Gastrocnemius medialis (tissue), 4 donors: ENCODE measurements at regions not wholly inside any gene's neighbourhood (a gene's known extent, or its start where the extent isn't known, plus 50 kb on each side); places are given as distances from the start of the nearest gene placed in this dataset.

Experiments
- ATAC-seq, 2 donors: fragments of 150-250 bp; one replicate each; pipeline ENCODE4 v1.9.1; 2016
- DNase-seq, 2 donors: peaks; one replicate each; pipeline ENCODE4 v3.0.0-alpha.2; 2019
- H3K27ac ChIP-seq, 4 donors: fragments of 200-600 bp; sonication (generic); 1 replicate in 1 of 4; 2 replicates in 3 of 4; pipeline ENCODE4 v1.5.1; 2016 to 2018; ENCODE audit warnings: mild to moderate bottlenecking in 2 of 4, moderate library complexity in 1 of 4
- H3K27me3 ChIP-seq, 3 donors: fragments of 200-600 bp; sonication (generic) in 2 of 3; 1 replicate in 1 of 3; 2 replicates in 2 of 3; pipeline versions ENCODE4 v1.5.1 to v1.6.0; 2016 to 2019; ENCODE audit warnings: mild to moderate bottlenecking in 1 of 3, moderate library complexity in 1 of 3
- H3K36me3 ChIP-seq, 2 donors: fragments of 200-600 bp; sonication (generic) in 1 of 2; one replicate each; pipeline ENCODE4 v1.5.1; 2017 to 2018
- H3K4me1 ChIP-seq, 2 donors: fragments of 200-600 bp; sonication (generic) in 1 of 2; one replicate each; pipeline ENCODE4 v1.5.1; 2016 to 2017; ENCODE audit warnings: mild to moderate bottlenecking in 2 of 2
- H3K4me3 ChIP-seq, 4 donors: fragments of 200-600 bp; sonication (generic) in 3 of 4; 1 replicate in 1 of 4; 2 replicates in 3 of 4; pipeline ENCODE4 v1.5.1; 2016 to 2019; ENCODE audit warnings: mild to moderate bottlenecking in 2 of 4
- H3K9me3 ChIP-seq, 3 donors: fragments of 200-600 bp; sonication (generic) in 2 of 3; 1 replicate in 1 of 3; 2 replicates in 2 of 3; pipeline ENCODE4 v1.5.1; 2016 to 2019
- CTCF ChIP-seq, 5 experiments: fragments of 450-650 bp in 3 of 5; fragments of 200-600 bp in 2 of 5; sonication (generic) in 2 of 5; IDR thresholded peaks in 4 of 5; conservative IDR thresholded peaks in 1 of 5; 1 replicate in 4 of 5; 2 replicates in 1 of 5; pipeline ENCODE4 v1.5.1; 2016 to 2019; ENCODE audit warnings: antibody characterized with exemption in 5 of 5, mild to moderate bottlenecking in 3 of 5, moderate library complexity in 3 of 5
- POLR2A ChIP-seq, 2 donors: fragments of 450-650 bp; IDR thresholded peaks; one replicate each; pipeline ENCODE4 v1.6.1; 2017; ENCODE audit warnings: antibody characterized with exemption in 2 of 2, mild to moderate bottlenecking in 2 of 2, moderate library complexity in 2 of 2
- in situ Hi-C, 4 donors: fragments of 200-750 bp; cut with MboI; loops; one replicate each; pipeline versions ENCODE4 v1.15.0 to v1.8.0; 2017; ENCODE audit warnings: low sequenced_read_pairs in 4 of 4
- intact Hi-C: fragments of 100-400 bp; cut with DNase I; formaldehyde crosslinking; loops from one replicate; pipeline ENCODE4 v1.15.1; 2023; ENCODE audit warnings: low total_unique reads

- Histone ChIP-seq H3K27me3 (no peaks in the 10 kb centered on the region), H3K36me3 (no peaks in the 10 kb centered on the region), H3K4me3 (no peak overlapping the region), H3K9me3 (no peaks in the 10 kb centered on the region), H3K27ac (no peak overlapping the region), H3K4me1 (no peaks in the 10 kb centered on the region)
- no peak for TF ChIP-seq CTCF (IDR thresholded peaks at IDR 0.05 in 4 of 5, conservative IDR thresholded peaks at IDR 0.05 in 1 of 5)
- no peak for TF ChIP-seq POLR2A (IDR thresholded peaks at IDR 0.05)
- no peak for DNase-seq
- ATAC-seq = no peak
- intact Hi-C loops = loop anchor here (10.0 kb wide), 1 partner anchor 206 kb away; no protein-coding TSS in a partner anchor
- in situ Hi-C loops = loop anchor here in 2 of 4 donors (10.0 kb wide), 3 partner anchors 126 to 546 kb away; no protein-coding TSS in a partner anchor
Measured at GRCh38 chr15:85298366-85298765, 82.0 kb upstream of the AKAP13 start.

- Histone ChIP-seq H3K27me3 (no peaks in the 10 kb centered on the region), H3K27ac (no peak overlapping the region), H3K36me3 (no peaks in the 10 kb centered on the region), H3K9me3 (no peaks in the 10 kb centered on the region), H3K4me3 (no peak overlapping the region), H3K4me1 (no peaks in the 10 kb centered on the region)
- no peak for TF ChIP-seq POLR2A (IDR thresholded peaks at IDR 0.05)
- no peak for TF ChIP-seq CTCF (IDR thresholded peaks at IDR 0.05 in 4 of 5, conservative IDR thresholded peaks at IDR 0.05 in 1 of 5)
- DNase-seq (no peak), ATAC-seq (no peak)
- in situ Hi-C loops (loop anchor here in 2 of 4 donors (10.0 kb wide), 3 partner anchors 126 to 546 kb away; no protein-coding TSS in a partner anchor), intact Hi-C loops (loop anchor here (10.0 kb wide), 1 partner anchor 206 kb away; no protein-coding TSS in a partner anchor)
Measured at GRCh38 chr15:85298941-85299340, 81.5 kb upstream of the AKAP13 start.

GRCh38 chr15:85302271-85302670 is 78.1 kb upstream of the AKAP13 start:
- ATAC-seq = no peak
- no peak for DNase-seq
- no peaks in the 10 kb centered on the region for H3K27me3 ChIP-seq
- H3K9me3 ChIP-seq = no peaks in the 10 kb centered on the region
- no peaks in the 10 kb centered on the region for H3K4me1 ChIP-seq
- no peak for TF ChIP-seq CTCF (IDR thresholded peaks at IDR 0.05 in 4 of 5, conservative IDR thresholded peaks at IDR 0.05 in 1 of 5)
- TF ChIP-seq POLR2A (IDR thresholded peaks at IDR 0.05) = no peak
- no peak overlapping the region for H3K4me3 ChIP-seq
- H3K27ac ChIP-seq = no peak overlapping the region
- no peaks in the 10 kb centered on the region for H3K36me3 ChIP-seq
- intact Hi-C loops = no loop called here
- in situ Hi-C loops = loop anchor here in 1 of 4 donors (10.0 kb wide), 1 partner anchor 533 kb away; no protein-coding TSS in a partner anchor

DNA sequence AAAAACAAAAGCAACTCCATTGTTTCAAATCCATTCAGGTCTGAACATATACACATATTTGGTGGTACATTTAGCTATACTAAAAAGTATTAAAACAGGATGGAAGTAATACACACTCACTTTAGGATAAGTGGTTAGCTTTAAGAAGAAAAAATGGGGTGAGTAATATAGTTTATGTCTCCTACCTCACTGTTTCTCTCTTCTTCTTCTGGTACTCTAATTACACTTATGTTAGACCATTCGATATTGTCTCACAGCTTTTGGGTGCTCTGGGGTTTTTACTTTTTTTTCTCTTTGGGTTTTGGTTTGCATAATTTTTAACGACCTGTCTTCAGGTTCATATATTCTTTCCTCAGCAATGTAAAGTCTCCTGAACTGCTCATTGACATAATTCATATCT is 75.4 kb upstream of the AKAP13 start:
- Histone ChIP-seq H3K9me3 (no peaks in the 10 kb centered on the region), H3K36me3 (no peaks in the 10 kb centered on the region), H3K27ac (no peak overlapping the region), H3K4me3 (no peak overlapping the region), H3K27me3 (no peaks in the 10 kb centered on the region), H3K4me1 (no peaks in the 10 kb centered on the region)
- ATAC-seq (no peak), DNase-seq (no peak)
- in situ Hi-C loops = loop anchor here in 1 of 4 donors (10.0 kb wide), 1 partner anchor 530 kb away; no protein-coding TSS in a partner anchor
- TF ChIP-seq CTCF (IDR thresholded peaks at IDR 0.05 in 4 of 5, conservative IDR thresholded peaks at IDR 0.05 in 1 of 5) (no peak), POLR2A (IDR thresholded peaks at IDR 0.05) (no peak)
- intact Hi-C loops = no loop called here
